GM21381 (cell line): ENCODE measurements at regions not wholly inside any gene's neighbourhood (a gene's known extent, or its start where the extent isn't known, plus 50 kb on each side); places are given as distances from the start of the nearest gene placed in this dataset.

Experiments
- ATAC-seq: cut with Tn5 transposase; IDR thresholded peaks from one replicate; pipeline ENCODE4 v1.9.1; 2021; ENCODE audit warnings: mild to moderate bottlenecking, moderate library complexity; ENCODE audit not compliant: unreplicated experiment

DNA sequence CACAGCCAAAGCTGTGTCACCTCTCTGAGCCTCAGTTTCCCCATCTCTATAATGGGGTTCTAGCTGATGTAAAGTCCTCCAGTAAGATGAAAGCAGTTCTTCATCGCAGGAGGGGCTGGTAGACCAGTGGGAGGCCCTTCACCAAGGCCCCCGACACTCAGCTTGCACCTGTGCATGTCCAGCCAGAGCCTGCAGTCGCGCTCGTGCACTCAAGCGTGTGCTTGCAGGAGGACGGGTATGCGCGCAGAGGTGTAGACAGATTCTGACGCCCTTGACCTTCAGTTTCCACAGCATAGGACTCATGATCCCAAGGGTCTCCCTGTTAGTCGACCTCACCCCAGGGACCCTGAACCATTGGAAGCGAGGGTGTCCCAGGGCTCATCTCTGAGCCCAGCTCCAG lies 633.7 kb downstream of the TBC1D22A start:
- no peak for ATAC-seq

DNA sequence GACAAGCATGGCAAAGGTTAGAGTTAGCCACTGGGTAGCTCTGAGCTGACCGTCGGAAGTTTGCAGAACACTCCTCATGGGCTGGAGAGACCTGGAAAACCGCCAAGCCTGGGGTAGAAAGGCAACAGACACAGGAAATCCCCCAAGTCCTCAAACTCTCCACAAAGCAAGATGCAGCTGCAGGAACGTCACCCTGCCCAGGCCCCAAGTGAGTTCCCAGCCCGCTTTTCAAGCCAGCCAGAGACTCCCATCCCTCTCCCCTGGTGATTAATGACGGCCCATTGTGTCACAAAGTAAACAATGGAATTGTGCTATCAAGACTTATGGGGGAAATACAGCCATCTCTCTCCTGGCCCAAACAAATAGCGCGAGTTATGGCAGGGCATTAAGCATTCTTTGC lies 633.0 kb downstream of the TBC1D22A start:
- no peak for ATAC-seq

DNA sequence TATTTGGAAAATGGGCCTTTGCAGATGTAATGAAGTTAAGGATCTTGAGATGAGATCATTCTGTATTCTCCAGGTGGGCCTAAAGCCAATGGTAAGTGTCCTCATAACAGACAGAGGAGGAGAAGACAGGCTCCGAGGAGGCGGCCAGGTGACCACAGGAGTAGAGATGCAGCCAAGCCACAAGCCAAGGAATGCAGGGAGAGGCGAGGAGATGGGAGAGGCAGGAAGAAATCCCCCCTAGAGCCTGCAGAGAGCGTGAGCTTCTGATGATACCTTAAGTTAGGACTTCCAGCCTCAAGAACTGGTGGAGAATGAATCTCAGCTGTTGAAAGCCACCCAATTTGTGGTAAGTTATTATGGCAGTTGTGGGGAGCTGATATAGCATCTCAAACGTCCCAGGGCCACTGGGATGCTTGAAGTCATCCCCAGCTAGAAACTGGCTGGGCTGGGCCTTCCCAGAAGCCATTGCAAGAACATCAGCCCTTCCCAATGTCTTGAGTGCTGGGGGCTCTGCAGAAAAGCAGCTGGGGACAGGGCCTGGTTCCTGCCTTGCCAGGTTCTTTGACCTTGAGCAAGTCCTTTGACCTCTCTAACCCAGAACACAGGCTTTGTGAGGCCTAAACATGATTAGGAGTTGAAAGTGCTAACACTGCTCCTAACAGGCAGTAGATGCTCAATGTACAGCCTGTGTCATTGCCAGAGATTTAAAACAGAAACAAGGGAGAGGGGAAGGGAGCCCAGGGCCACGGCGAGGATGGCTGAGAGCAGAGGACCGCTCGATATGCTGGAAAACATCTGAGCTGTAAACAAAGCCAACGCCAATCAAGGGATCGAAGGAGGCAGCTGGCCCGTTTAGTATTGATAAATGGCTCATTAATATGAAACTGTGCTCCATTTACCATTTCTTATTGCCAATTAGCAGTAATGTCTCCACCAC lies 632.3 kb downstream of the TBC1D22A start:
- ATAC-seq, result no peak

DNA sequence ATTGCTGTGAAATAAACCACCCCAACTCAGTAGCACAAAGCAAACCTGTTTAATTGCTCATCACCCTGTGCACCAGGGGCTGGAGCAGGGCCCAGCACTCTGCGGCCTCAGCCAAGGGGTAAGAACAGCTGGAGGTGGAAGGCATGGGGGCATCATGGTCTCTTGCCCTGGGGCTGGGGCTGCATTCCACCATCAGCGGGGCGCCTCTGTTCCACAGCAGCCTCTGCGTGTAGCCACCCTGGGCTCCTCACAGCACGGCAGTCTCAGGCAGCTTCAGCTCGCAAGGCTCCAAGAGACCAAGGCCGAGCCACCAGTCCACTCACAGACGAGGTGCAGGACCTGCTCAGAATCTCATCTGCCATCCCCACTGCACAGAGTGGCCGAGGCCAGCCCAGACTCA lies 630.7 kb downstream of the TBC1D22A start:
- ATAC-seq, result no peak

DNA sequence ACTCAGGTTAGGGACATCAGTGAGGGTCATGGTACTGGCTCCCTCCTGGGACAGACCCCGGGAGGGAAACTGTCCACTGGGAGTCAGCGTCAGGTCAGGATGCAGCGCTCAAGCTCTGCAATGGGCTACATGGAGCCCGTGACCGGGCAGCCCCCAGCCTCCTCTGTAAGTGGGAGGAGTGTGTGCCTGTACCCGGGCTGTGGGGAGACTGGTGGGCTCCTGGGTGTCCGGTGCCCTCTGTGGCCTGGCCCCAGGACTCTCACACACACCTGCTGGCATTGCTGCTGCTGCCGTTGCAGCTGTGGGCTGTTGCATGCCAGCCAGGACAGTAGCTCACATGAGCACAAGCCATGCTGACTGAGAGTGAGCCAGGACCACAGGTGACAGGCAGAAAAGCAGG lies 630.3 kb downstream of the TBC1D22A start:
- no peak for ATAC-seq

DNA sequence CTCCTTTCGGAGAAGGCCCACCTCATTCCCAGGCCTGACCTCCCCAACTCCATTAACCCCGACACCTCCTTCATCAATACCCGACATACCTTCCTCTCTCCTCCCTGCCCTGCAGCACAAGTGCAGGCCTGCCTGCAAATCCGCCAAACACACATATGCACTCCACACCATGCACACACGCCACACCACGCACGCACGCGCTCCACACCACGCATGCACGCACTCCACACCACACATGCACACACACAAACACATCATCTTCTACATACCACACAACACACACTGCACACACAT lies 629.6 kb downstream of the TBC1D22A start:
- ATAC-seq, result no peak

DNA sequence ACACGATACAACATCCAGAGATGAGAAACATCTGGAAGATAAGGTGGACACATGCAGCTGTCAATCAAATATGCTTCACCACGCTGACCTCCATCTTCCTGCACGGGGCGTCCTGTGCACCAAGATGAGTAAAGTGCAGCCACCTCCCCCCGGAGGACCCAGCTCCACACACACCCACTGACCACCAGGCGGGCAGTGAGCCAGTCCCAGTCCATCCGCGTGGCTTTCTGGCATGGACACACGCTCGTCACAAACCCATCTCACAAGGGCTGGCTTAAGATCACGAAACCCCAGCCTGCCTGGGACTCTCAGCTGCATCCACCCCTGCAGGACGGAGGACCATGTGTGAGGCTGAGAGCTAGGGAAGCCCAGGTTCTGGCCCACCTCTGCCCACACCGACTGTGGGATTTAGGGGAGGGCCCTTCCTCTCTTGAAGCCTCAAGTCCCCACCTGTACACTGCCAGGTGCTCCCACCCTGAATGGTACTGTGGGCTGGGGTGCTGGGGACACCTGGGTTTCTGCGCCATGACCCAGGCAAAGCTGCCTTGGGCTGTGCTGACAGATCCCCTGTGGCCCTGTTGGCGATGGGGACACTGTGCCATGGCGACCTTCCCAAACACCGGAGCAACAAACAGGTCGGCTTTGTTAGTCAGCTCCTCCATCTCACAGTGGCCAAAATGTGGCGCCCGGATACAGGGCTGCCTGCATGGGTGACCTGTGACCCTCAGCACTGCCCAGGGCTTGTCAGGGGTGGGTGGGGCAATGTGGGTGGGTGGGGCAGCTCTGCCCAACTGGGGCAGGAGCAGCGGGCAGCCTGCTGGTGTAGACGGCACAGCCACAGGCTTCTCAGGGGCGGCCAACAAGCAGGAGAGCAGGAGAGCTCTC lies 629.0 kb downstream of the TBC1D22A start:
- no peak for ATAC-seq

DNA sequence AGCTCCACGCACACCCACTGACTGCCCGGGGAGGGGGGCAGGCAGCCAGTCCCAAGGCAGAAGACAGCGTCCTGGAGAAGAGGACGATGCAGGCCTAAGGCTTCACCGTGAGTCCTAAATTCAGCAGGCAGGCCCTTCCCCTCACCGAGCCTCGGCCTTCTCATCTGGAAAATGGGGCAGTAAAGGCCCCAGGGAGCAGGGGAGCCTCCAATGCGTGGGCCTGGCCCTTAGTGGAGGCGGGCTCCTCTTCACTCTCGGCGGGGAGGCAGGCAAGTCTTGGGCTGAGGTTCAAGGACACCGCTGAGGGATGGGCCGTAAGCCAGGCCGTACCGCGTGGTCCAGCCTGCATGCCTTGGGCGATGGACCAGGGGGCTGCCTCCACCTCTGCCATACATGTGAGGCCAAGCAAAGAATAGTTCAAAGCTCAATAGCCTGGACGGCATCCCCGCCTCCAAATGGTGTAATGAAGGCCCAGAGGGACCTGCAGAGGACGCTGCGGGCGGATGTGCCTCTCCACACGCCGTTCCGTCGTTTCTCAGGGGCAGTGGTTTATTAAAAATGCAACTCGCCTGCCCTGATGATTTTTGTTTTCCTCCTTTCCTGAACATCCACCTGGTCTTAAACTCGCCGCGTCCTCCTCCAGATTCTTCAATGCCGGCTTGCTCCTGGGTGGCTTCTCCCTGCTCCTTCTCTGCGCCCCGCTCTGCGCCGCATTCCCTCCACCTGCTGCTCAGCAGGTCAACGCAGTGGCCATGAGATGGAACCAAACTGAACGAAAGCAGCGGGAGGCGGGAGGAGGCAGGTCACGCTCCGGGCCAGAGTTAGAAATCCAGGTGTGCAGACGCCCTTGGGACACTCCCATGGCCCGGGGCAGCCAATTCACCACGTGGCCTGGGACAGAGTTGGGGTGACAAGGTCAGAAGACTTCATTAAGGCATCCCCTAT lies 627.8 kb downstream of the TBC1D22A start:
- no peak for ATAC-seq

DNA sequence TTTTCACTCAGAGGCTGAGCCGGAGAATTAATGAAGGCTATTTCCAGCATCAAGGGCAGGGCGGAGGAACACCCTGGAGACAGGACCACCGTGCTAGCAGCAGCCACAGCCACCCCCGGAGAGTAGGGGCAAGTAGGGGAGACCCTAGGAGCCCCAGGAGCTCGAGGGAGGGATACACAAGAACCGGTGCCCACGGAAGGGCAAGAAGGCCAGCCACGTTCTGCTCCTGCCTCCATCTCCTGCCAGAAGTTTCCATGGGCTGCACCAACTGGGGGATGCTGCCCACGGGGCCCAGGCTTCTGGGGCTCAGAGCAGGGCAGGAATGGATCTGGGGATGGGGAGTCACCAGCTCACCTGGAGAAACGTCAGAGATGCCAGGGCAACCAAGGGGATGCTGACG lies 626.8 kb downstream of the TBC1D22A start:
- no peak for ATAC-seq

DNA sequence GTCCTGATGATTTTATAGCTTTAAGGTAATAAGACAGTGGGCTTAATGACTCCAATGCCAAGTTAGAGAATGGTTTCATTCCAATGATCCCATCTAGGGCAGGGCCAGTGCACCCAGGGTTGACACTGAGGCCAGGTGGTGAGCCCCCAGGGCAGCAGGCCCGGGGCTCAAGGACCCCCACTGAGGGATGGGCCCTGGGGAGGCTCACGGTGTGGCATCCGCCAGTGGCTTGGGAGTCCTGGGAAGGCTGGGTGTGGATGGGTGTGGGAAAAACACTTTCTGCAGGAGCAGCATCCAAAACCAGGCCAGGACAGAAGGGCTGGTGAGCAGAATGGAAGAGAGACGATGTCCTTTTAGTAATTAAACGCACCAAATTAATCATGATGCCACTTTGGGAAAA lies 626.3 kb downstream of the TBC1D22A start:
- ATAC-seq, result no peak

DNA sequence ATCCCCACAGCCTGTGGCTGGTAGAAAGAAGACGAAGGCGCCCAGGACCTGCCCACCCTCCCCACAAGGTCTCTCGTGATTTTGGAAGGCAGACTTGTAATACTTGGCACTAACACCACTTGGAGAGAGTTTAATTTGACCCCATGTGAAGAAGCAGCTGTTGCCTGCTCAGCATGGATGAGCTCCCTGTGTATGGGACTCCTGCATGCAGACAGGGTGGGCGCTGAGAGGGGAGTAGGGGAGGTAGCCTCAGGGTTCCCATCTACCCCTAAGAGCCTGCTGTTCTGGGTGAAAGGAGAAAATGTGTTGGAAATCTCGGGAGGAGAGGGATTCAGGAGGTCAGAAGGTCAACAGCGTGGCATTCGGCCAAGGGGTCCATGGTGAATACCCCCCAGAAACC lies 625.9 kb downstream of the TBC1D22A start:
- ATAC-seq, result no peak

DNA sequence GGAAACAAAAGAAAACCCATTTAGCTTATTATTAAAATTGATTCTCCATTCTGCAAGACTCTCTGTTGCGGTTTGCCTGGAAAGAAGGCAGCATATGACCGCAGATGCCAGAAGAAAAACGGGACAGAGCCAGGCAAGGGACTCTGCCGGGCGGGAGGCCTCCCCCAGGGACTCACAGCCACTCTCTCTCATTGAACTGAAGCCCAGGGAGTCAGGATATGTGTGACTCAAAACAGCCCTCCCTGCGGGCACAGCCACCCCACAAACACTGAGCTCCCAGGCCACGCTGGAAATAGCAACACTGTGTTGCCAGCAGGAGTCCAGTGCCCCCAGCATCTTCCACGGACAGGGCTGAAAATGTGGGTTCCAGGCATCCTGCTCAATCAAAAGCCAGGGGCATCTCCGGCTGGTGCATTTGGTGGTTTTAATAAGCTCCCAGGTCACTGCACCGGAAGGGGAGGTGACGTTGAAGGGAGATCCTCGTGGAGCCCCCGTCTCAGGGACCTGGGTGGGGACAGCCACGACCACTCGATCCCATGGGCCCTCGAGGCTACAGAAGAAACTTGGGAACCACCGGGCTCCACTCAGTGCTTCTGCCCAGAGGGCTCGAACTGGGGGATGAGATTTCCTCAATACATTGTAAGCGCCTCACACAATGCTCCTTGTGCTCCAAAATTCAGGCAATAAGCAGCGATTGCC lies 624.5 kb downstream of the TBC1D22A start:
- ATAC-seq, result no peak

DNA sequence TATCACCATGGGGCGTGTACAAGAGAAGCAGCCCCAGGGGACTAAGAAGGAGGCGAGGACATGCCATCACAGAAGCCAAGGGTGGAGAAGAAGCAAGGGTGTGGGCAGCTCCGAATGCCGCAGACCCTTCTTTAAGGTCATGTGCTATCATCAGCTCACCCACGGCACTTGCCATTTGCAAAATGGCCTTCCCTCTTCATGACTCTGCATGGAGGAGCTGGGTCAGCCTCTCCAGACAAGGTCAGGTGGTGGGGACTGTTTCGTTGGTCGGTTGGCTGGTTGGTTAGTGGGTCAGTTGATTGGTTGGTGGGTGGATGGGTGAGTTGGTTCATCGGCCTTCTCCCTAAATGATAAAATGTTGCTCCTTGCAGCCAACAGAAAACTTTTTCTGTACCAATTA lies 622.5 kb downstream of the TBC1D22A start:
- ATAC-seq, result no peak

DNA sequence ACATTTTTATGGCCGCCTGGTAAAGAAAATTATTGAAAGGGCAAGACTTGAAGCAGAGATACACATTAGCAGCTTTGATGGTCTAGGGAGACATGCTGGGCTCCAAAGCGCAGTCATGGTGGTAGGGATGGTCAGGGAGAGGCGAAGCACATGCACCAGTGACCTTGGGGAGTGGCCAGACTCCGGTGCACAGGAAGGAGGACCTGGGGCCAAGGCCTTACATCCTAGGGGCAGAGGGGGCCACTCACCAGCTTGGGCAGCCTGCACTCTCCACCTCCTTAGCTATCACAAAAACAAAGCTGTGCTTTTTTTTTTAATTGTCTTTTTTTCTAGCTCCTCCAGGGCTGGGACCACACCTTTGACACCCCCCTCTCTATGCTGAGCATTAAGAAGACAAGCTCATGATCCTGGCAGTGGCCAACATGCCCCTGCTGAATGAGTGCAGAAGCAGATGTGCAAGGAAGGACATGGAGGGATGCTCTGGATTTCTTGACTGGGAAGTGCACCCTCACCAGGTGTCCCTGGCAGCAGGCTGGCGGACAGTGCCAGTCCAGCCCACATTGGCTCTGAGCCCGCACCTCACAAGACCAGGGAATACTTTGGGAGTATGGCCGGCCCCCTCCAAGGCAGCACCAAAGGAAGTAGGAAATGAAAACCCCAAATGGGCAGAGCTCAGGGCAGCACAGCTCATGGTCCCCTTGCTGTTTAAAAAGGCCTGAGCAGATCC lies 619.9 kb downstream of the TBC1D22A start:
- ATAC-seq, result no peak

DNA sequence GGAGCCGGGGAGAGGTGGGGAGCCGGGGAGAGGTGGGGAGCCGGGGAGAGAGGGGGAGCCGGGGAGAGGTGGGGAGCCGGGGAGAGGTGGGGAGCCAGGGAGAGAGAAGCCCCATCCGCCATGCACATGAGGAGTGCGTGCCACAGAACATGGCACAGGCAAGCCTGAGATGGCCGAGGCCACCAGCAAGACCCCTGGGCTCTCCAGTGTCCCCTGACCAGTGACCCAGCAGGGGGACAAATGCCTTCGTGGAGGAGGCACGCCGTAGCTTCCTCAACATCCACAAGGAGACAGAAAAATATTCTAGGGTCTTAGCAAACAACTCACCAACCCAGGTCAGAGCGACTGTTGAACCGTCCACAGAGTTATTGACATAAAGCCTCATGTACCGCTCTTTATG lies 618.8 kb downstream of the TBC1D22A start:
- ATAC-seq, result no peak

DNA sequence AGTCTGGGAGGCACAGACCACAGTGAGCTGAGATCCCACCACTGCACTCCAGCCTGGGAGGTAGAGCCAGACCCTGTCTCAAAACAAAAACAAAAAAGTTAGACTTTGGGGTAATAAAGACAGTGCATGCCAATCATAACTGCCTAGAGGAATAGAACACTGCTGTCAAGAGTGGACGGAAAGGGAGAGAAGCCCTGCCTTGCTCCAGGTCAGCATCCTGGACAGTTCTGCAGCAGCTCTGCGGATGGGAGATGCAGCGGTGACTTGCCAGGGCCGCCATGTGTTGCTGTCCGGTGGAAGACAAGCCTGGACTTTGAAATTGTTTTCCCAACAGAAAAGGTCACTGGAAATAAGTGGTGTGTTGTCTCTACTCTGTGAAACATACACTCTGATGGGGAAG lies 618.2 kb downstream of the TBC1D22A start:
- no peak for ATAC-seq

DNA sequence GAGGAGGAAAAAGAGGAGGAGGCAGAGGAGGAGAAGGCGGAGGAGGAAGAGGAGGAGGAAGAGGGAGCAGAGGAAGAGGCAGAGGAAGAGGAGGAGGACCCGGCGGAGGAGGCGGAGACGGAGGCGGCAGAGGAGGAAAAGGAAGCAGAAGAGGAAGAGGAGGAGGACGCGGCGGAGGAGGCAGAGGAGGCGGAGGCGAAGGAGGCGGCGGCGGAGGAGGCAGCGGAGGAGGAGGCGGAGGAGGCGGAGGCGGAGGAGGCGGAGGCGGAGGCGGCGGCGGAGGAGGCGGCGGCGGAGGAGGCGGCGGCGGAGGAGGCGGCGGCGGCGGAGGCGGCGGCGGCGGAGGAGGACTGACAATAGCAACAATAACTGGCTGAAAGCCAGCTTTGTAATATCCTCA lies 616.6 kb downstream of the TBC1D22A start:
- ATAC-seq, result no peak

DNA sequence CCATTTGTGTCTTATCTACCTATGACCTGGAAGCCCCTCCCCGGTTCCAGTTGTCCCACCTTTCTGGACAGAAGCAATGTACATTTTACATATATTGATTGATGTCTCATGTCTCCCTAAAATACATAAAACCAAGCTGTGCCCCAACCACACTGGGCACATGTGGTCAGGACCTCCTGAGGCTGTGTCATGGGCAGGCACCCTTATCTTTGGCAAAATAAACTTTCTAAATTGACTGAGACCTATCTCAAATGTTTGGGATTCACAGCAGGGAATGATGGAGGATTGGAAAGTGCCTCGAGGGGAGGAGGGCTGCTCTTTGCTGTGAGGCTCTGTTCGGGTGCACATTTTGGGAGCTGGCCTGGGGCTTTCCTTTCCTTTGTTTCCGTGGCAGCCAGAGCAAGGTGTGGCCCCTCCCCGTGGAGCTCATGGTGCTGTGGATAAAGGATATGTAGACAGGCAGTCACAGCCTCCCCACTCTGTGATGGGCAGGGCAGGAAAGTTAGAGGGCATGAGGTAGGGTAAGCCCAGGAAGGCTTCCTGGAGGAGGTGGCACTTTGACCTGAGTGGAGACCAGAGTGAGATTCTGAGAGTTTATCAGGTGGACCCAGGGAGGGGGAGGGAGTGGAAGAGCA lies 615.6 kb downstream of the TBC1D22A start:
- ATAC-seq, result no peak

DNA sequence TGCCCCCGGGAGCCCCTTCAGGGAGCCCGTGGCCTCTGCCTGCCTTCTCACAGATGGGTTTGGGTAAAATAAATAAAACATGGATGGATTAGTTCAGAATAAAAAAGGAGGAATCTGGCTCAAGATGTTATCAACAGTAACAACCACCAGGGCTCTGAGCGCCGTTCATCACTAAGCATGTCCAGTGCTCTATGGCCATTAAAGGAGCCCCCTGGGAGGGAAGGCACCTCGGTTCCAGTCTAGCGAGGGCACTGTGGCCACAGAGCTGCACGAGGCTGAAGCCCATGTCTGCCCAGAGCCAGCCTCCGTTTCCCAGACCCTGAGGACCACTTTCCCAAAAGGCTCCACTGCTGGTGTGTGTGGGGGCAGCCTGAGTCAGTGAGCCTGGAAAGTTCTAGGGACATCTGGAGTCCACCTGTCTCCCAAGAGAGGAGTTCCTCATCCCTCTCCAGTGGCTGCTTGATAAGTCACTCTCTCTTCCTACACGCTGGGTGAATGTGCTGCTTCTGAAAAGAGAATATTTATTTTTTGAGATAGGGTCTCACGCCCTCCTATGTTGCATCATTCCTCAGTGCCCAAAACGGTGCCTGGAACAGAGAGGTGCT lies 614.6 kb downstream of the TBC1D22A start:
- no peak for ATAC-seq
